Naive thymus-derived CD8-positive, alpha-beta T cell (primary cell): ENCODE measurements at regions not wholly inside any gene's neighbourhood (a gene's known extent, or its start where the extent isn't known, plus 50 kb on each side); places are given as distances from the start of the nearest gene placed in this dataset.

Experiments used
- ATAC-seq, 2 donors: fragments of 150-1000 bp; cut with Tn5 transposase in 1 of 2; sonication (Bioruptor Pico), chemical (Tn5 transposase) in 1 of 2; 1 replicate in 1 of 2; 2 replicates in 1 of 2; pipeline ENCODE4 v1.10.0; 2021; ENCODE audit warnings: mild to moderate bottlenecking in 2 of 2, moderate library complexity in 2 of 2
- POLR2A ChIA-PET: fragments of 350-600 bp; sonication (Branson Sonifier 250); formaldehyde crosslinking; loops from one replicate; lab custom pipeline; 2021; ENCODE audit warnings: antibody characterized with exemption; lab: Charles Lee
- DNase-seq, 10 donors: peaks; one replicate each; pipeline versions ENCODE4 v3.0.0 to v3.0.0-alpha.2; 2020 to 2022
- H3K27ac Mint-ChIP-seq, 10 donors: one replicate each; pipeline ENCODE4 v1.8.0; 2020 to 2022; ENCODE audit warnings: mild to moderate bottlenecking in 10 of 10, mixed read lengths in 10 of 10, moderate library complexity in 4 of 10, inconsistent platforms in 1 of 10
- H3K27me3 Mint-ChIP-seq, 5 donors: one replicate each; pipeline ENCODE4 v1.8.0; 2021 to 2022; ENCODE audit warnings: mixed read lengths in 5 of 5
- H3K36me3 Mint-ChIP-seq, 3 donors: one replicate each; pipeline ENCODE4 v1.8.0; 2020 to 2022; ENCODE audit warnings: mixed read lengths in 3 of 3, mild to moderate bottlenecking in 2 of 3, inconsistent platforms in 1 of 3
- H3K4me1 Mint-ChIP-seq, 4 donors: one replicate each; pipeline ENCODE4 v1.8.0; 2021 to 2022; ENCODE audit warnings: mixed read lengths in 4 of 4
- H3K4me3 Mint-ChIP-seq, 10 donors: one replicate each; pipeline ENCODE4 v1.8.0; 2020 to 2022; ENCODE audit warnings: mild to moderate bottlenecking in 10 of 10, mixed read lengths in 10 of 10, moderate library complexity in 6 of 10, inconsistent platforms in 1 of 10
- H3K9me3 Mint-ChIP-seq, 9 donors: one replicate each; pipeline ENCODE4 v1.8.0; 2020 to 2022; ENCODE audit warnings: mixed read lengths in 9 of 9, mild to moderate bottlenecking in 3 of 9, inconsistent platforms in 1 of 9, moderate library complexity in 1 of 9

DNA sequence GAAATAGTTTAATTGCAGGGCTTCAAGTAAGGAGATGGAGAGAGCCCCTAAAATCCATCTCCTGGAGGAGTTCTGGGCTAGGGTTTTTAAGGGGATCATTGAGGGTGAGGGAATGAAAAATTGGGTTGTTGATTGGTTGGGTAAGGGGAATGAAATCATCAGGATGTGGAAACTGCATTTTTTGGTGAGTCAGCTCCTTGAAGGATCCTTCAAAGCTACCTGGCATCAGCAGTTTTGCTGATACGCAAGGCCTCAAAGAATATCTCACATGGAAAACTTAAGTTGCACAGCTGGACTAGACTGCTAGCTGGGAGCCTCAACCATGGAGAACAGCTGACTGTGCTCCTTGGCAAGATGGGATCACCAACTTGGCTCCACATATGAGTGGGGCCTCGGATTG, 136.7 kb downstream of the FGF10 start:
- no peak for ATAC-seq
- no peak overlapping the region for H3K27ac Mint-ChIP-seq
- no peak for DNase-seq
- no peaks in the 10 kb centered on the region for H3K36me3 Mint-ChIP-seq
- H3K27me3 Mint-ChIP-seq, result no peaks in the 10 kb centered on the region
- H3K9me3 Mint-ChIP-seq, result peaks cover 0 to 17% (median 6%) of the 10 kb centered on the region in 9 donors
- H3K4me1 Mint-ChIP-seq, result no peaks in the 10 kb centered on the region
- POLR2A ChIA-PET, result no interaction called here
- H3K4me3 Mint-ChIP-seq, result no peak overlapping the region

DNA sequence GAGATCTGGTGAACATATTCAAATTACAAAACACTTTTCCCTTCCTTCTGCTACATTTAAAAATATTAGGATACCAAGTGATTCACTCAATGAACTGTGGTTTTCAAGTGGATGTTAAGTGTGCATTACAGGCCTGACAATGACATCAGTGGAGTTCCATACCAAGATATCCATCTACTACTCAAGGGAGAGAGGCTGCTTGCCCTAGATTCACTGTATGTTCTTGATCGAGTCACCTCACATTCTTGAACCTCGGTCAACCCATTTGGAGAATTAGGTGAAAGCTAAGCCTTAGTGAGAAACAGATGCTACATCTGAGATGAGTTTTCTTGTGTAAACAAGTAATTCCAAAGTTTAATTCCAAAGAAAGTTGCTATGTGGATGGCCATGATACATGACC, 142.2 kb downstream of the FGF10 start:
- DNase-seq, result no peak
- no peaks in the 10 kb centered on the region for H3K27me3 Mint-ChIP-seq
- no peak for ATAC-seq
- H3K36me3 Mint-ChIP-seq, result no peaks in the 10 kb centered on the region
- H3K9me3 Mint-ChIP-seq, result peaks cover 0 to 17% (median 9%) of the 10 kb centered on the region in 9 donors
- POLR2A ChIA-PET, result no interaction called here
- no peak overlapping the region for H3K27ac Mint-ChIP-seq
- H3K4me1 Mint-ChIP-seq, result no peaks in the 10 kb centered on the region
- no peak overlapping the region for H3K4me3 Mint-ChIP-seq

DNA sequence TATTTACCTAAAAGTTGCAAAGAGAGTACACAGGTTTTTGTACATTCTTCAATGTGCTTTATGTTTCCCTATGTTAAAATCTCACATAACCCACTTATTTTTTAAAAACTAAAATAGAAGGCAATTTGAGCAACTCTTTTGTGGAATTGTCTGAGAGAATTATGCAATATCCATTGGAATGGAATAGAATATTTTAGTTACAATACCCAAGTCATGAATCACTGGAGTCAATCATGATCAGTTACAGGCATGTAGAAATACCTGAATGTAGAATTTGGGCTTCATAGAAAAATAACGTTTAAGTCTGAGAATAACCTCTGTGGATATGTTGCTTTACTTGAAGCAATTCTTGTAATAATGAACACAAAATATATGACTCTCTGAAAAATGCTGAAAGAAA, 143.3 kb downstream of the FGF10 start:
- no peak for DNase-seq
- peaks cover 0 to 16% (median 9%) of the 10 kb centered on the region in 9 donors for H3K9me3 Mint-ChIP-seq
- H3K4me3 Mint-ChIP-seq, result no peak overlapping the region
- no peak for ATAC-seq
- H3K27ac Mint-ChIP-seq, result no peak overlapping the region
- H3K4me1 Mint-ChIP-seq, result no peaks in the 10 kb centered on the region
- no peaks in the 10 kb centered on the region for H3K27me3 Mint-ChIP-seq
- no peaks in the 10 kb centered on the region for H3K36me3 Mint-ChIP-seq
- POLR2A ChIA-PET, result no interaction called here

DNA sequence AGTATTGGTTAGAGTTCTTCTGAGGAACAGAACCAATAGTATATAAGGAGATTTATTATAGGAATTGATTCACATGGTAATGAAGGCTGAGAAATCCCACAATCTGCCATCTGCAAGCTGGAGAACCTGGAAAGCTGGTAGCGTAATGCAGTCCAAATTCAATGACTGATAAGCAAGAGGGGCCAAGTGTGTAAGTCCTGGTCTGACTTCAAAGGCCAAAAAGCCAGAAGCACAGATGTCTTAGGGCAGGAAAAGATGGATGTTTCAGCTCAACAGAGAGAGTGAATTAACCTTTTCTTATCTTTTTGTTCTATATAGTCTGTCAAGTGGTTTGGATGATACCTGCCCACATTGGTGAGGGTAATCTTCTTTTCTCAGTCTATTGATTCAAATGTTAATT, 146.4 kb downstream of the FGF10 start:
- Mint-ChIP-seq H3K4me3 (no peak overlapping the region), H3K9me3 (peaks cover 0 to 10% (median 3%) of the 10 kb centered on the region in 9 donors), H3K27ac (no peak overlapping the region), H3K4me1 (no peaks in the 10 kb centered on the region), H3K27me3 (no peaks in the 10 kb centered on the region), H3K36me3 (no peaks in the 10 kb centered on the region)
- POLR2A ChIA-PET, result no interaction called here
- ATAC-seq (no peak), DNase-seq (no peak)

DNA sequence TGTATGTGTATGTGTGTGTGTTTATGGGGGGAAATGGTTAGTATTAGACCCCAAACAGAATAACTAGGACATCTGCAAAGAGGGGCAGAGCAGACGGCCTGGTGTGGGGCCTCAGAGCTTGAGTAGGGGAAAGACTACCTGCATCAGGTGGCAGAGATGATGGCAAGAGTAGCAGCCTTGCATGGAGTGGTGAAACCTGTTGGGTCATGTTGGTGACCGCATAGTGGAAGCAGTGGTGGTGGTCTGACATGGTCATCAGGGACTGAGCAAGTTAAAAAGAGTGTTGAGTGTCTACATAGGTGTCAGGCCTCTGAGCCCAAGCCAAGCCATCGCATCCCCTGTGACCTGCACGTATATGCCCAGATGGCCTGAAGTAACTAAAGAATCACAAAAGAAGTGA, 153.2 kb downstream of the FGF10 start:
- Mint-ChIP-seq H3K27ac (no peak overlapping the region), H3K9me3 (peaks cover 0 to 11% (median 3%) of the 10 kb centered on the region in 9 donors), H3K36me3 (no peaks in the 10 kb centered on the region), H3K27me3 (no peaks in the 10 kb centered on the region), H3K4me1 (no peaks in the 10 kb centered on the region), H3K4me3 (no peak overlapping the region)
- no peak for ATAC-seq
- peak in 1 of 10 donors; percentile 31 for DNase-seq
- POLR2A ChIA-PET, result no interaction called here

DNA sequence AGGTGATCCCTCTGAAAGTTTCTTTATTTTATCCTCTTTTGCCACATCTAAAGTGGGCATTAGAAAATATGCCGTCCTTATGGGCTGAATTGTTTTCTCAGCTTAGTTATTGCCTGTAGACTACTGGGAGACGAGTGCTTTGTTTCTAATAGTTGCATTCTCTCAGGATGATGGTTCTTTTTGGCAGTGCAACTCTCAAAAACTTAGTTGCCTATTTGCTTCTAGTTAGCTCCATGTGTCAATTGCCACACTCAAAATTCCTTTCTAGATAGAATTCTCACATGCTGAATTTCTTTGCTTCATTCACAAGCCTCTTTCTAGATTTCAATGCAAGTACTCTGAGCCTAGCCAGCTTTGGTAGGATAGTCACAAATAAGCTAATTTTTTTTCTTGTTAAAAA, 155.5 kb downstream of the FGF10 start:
- POLR2A ChIA-PET, result no interaction called here
- ATAC-seq (no peak), DNase-seq (no peak)
- Mint-ChIP-seq H3K27ac (no peak overlapping the region), H3K4me1 (no peaks in the 10 kb centered on the region), H3K27me3 (no peaks in the 10 kb centered on the region), H3K4me3 (no peak overlapping the region), H3K36me3 (no peaks in the 10 kb centered on the region), H3K9me3 (peaks cover 0 to 24% (median 5%) of the 10 kb centered on the region in 9 donors)

DNA sequence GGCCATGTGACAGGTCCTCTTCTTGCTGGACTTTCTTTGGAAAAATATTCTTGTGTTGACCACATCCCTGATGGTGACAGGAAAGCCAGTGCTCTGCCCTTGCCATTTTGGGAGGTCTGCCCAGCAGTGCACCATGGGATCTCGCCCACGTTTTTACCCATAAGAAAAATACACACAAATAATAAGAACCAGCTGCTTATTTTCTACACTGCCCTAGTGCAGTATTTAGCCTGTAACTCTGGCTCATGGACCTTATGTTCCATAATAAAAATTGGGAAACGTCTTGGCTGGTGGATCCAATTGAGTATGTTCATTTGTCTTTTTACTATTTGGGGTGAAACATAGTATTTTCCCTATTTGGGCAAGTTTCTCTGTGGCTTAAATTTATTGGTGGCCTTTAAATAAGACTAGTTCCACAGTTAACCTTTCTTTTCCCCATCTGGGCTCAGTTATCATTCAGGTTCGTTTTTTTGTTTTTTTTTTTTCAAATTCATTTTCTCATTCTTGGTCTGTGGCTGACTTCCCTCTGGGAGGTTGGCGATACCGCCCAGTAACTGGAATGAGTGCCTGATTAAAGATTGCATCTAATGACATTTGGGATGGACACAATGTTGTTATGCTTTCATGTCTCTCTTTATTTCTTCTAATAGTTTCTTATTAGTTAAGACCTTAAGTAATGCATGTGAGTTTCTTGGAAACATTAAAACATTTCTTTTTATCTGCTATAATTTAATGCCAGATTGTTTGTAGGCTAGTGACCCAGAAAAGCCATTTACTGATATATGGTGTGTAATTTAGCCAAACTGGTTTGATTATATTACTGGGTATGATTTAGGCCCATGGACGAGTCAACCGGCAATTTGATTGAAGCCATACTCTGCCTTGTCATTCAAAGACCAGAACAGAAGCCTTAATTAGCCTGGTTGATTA, 163.7 kb downstream of the FGF10 start:
- Mint-ChIP-seq H3K9me3 (peaks cover 0 to 21% (median 7%) of the 10 kb centered on the region in 9 donors), H3K36me3 (no peaks in the 10 kb centered on the region), H3K4me3 (no peak overlapping the region), H3K27ac (no peak overlapping the region), H3K4me1 (no peaks in the 10 kb centered on the region), H3K27me3 (no peaks in the 10 kb centered on the region)
- ATAC-seq (no peak), DNase-seq (no peak)
- POLR2A ChIA-PET, result no interaction called here

DNA sequence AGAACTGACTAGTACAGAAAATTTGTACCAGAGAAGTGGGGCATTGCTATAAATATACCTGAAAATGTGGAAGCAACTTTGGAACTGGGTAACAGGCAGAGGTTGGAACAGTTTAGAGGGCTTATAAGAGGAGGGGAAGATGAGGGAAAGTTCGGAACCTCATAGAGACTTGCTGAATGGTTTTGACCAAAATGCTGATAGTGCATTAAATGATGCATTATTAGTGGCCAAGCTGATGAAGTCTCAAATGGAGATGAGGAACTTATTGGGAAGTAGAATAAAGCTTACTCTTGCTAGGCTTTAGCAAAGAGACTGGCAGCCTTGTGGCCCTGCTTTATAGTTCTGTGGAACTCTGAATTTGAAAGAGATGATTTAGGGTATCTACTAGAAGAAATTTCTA, 189.8 kb downstream of the FGF10 start:
- DNase-seq (no peak), ATAC-seq (no peak)
- H3K4me3 Mint-ChIP-seq, result no peak overlapping the region
- H3K36me3 Mint-ChIP-seq, result no peaks in the 10 kb centered on the region
- POLR2A ChIA-PET, result no interaction called here
- H3K27me3 Mint-ChIP-seq, result no peaks in the 10 kb centered on the region
- no peak overlapping the region for H3K27ac Mint-ChIP-seq
- no peaks in the 10 kb centered on the region for H3K4me1 Mint-ChIP-seq
- H3K9me3 Mint-ChIP-seq, result peaks cover 4 to 57% (median 27%) of the 10 kb centered on the region in 9 donors

DNA sequence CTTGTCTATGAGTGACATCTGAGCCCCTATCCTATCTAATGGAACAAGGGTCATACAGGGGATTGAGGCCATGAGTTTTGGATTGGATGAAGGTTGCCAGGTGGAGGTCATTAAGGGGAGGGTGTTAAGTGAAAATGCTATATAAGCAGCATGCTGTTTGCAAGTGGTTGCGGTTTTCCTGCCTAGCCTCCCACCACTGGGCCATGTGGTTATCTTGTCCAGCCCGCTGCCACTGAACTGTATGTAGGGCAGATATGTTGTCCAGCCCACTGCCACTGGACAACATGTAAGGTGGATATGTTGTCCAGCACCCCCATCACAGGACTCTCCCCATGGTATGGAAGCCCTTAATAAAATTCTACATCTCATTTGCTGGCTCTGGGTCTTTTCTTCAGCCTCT, 200.0 kb downstream of the FGF10 start:
- H3K27ac Mint-ChIP-seq, result no peak overlapping the region
- no peaks in the 10 kb centered on the region for H3K4me1 Mint-ChIP-seq
- no peaks in the 10 kb centered on the region for H3K27me3 Mint-ChIP-seq
- DNase-seq, result peak in 1 of 10 donors; percentile 30
- H3K4me3 Mint-ChIP-seq, result no peak overlapping the region
- peaks cover 7 to 25% (median 13%) of the 10 kb centered on the region in 9 donors for H3K9me3 Mint-ChIP-seq
- POLR2A ChIA-PET, result no interaction called here
- H3K36me3 Mint-ChIP-seq, result peaks cover 0 to 5% (median 0%) of the 10 kb centered on the region in 3 donors
- no peak for ATAC-seq

DNA sequence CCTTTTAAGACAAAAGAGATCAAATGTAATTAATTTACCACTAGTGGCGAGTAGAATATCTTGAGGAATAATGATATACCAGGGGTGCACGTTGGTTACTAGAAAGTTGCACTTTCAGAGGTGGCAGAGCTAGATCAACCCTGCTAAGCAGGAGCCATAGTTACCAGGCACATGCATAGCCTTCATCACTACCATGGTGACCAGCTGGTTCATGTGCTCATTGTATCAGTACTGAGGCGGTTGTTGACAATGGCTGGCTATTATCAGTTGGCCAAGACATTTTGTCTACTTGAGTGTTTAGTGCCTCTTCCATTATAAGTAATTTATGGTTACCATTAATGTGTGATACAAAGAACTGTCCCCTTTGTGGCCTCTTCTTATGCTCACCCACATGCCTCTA, 201.2 kb downstream of the FGF10 start:
- Mint-ChIP-seq H3K4me1 (no peaks in the 10 kb centered on the region), H3K9me3 (peaks cover 0 to 24% (median 10%) of the 10 kb centered on the region in 9 donors)

DNA sequence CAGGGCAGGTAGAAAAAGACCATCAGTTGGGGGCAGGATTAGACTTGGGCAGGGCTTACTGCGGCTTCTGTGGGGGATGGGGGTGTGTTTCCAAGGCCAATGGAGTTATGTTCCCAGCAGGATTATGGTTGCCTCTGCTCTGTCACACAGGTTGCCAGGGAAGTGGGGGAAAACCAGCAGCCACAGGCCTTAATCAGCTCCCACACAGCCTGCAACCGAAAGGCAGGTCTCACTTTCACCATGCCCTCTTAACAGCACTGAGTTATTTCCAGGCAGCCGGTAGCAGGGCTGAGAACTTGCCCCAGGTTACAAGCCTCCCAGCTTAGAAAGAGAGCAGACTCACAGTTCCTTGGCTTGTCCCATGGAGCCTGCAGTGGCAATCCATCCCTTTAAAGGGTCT, 205.5 kb downstream of the FGF10 start:
- DNase-seq (no peak), ATAC-seq (no peak)
- Mint-ChIP-seq H3K27me3 (no peaks in the 10 kb centered on the region), H3K4me1 (no peaks in the 10 kb centered on the region), H3K27ac (no peak overlapping the region), H3K36me3 (no peaks in the 10 kb centered on the region), H3K4me3 (no peak overlapping the region), H3K9me3 (peaks cover 0 to 32% (median 9%) of the 10 kb centered on the region in 9 donors)
- POLR2A ChIA-PET, result no interaction called here

More for the DNA sequence above, 201.2 kb downstream of the FGF10 start:
- ATAC-seq, result no peak
- POLR2A ChIA-PET, result no interaction called here
- no peaks in the 10 kb centered on the region for H3K36me3 Mint-ChIP-seq
- no peaks in the 10 kb centered on the region for H3K27me3 Mint-ChIP-seq
- no peak for DNase-seq
- peak overlapping the region in 1 of 10 donors; percentile 69 for H3K27ac Mint-ChIP-seq
- no peak overlapping the region for H3K4me3 Mint-ChIP-seq

DNA sequence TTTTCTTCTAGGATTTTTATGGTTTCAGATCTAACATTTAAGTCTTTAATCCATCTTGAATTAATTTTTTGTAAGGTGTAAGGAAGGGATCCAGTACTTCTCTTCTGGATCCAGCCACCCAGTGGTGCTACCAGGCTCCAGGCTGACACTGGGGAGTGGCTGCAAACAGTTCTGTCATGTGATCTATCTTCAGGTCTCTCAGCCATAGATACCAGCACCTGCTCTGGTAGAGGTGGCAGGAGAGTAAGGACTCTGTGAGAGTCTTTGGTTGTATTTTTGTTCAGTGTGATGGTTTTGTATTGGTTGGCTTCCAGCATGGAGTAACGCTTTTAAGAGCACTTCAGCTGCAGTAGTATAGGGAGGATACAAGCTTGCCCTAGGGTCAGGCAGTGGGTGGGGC, 205.9 kb downstream of the FGF10 start:
- Mint-ChIP-seq H3K36me3 (no peaks in the 10 kb centered on the region), H3K27me3 (no peaks in the 10 kb centered on the region), H3K4me3 (no peak overlapping the region), H3K9me3 (peaks cover 0 to 32% (median 9%) of the 10 kb centered on the region in 9 donors), H3K27ac (no peak overlapping the region), H3K4me1 (no peaks in the 10 kb centered on the region)
- ATAC-seq (no peak), DNase-seq (no peak)
- POLR2A ChIA-PET, result no interaction called here

DNA sequence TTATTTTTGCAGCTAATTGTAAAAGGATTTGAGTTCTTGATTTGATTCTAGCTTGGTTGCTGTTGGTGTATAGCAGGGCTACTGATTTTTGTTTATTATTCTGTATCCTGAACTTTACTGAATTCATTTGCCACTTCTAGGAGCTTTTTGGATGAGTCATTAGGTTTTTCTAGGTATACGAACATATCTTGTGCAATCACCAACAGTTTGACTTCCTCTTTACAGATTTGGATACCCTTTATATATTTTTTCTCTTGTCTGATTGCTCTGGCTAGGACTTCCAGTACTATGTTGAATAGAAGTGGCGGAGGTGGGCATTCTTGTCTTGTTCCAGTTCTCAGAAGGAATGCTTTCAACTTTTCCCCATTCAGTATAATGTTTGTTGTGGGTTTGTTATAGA, 210.8 kb downstream of the FGF10 start:
- DNase-seq (no peak), ATAC-seq (no peak)
- Mint-ChIP-seq H3K36me3 (no peaks in the 10 kb centered on the region), H3K27me3 (no peaks in the 10 kb centered on the region), H3K9me3 (peaks cover under 1 to 58% (median 16%) of the 10 kb centered on the region in 9 donors), H3K4me3 (no peak overlapping the region), H3K27ac (no peak overlapping the region), H3K4me1 (no peaks in the 10 kb centered on the region)
- POLR2A ChIA-PET, result no interaction called here

DNA sequence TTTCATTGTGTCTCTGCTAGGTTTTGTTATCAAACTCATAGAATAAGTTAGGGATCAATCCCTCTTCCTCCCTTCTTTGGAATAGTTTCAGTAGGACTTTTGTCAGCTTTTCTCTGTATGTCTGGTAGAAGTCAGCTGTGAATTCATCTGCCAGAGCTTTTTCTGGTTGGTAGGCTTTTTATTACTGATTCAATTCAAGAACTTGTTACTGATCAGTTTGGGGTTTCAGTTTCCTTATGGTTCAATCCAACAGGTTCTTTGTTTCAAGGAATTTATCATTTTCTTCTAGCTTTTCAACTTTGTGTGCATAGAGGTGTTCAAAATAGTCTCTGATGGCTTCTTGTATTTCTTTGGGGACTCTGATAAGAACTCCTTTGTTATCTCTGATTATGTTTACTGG, 221.7 kb downstream of the FGF10 start:
- no peak overlapping the region for H3K27ac Mint-ChIP-seq
- ATAC-seq (no peak), DNase-seq (no peak)
- H3K36me3 Mint-ChIP-seq, result no peaks in the 10 kb centered on the region
- POLR2A ChIA-PET, result no interaction called here
- H3K4me3 Mint-ChIP-seq, result no peak overlapping the region
- H3K4me1 Mint-ChIP-seq, result no peaks in the 10 kb centered on the region
- no peaks in the 10 kb centered on the region for H3K27me3 Mint-ChIP-seq
- peaks cover 0 to 45% (median 15%) of the 10 kb centered on the region in 9 donors for H3K9me3 Mint-ChIP-seq
